GM19438 (cell line): ENCODE measurements at regions not wholly inside any gene's neighbourhood (a gene's known extent, or its start where the extent isn't known, plus 50 kb on each side); places are given as distances from the start of the nearest gene placed in this dataset.

Source experiments
- ATAC-seq: cut with Tn5 transposase; IDR thresholded peaks from one replicate; pipeline ENCODE4 v1.9.1; 2021; ENCODE audit warnings: low read depth; ENCODE audit not compliant: unreplicated experiment

- ATAC-seq, result no peak
Measured at GRCh38 chr6:87995461-87995860, 52.2 kb upstream of the SPACA1 start.

GRCh38 chr6:87993356-87993755 lies 54.3 kb upstream of the SPACA1 start:
- no peak for ATAC-seq

- ATAC-seq, result no peak
Measured at GRCh38 chr6:87990871-87991270, 56.8 kb upstream of the SPACA1 start.

GRCh38 chr6:87982134-87982533 lies 65.5 kb upstream of the SPACA1 start:
- no peak for ATAC-seq

- ATAC-seq, result no peak
Measured at GRCh38 chr6:87979737-87980136, 67.9 kb upstream of the SPACA1 start.

GRCh38 chr6:87976616-87977015 lies 71.0 kb upstream of the SPACA1 start:
- ATAC-seq, result no peak

- ATAC-seq, result no peak
Measured at GRCh38 chr6:87975561-87975960, 72.1 kb upstream of the SPACA1 start.

- no peak for ATAC-seq
Measured at GRCh38 chr6:87972279-87972678, 75.4 kb upstream of the SPACA1 start.

- no peak for ATAC-seq
Measured at GRCh38 chr6:87971605-87972262, 75.9 kb upstream of the SPACA1 start.

GRCh38 chr6:87968435-87969278 lies 79.0 kb upstream of the SPACA1 start:
- ATAC-seq, result peak; percentile 64

GRCh38 chr6:87965806-87966205 lies 81.8 kb upstream of the SPACA1 start:
- no peak for ATAC-seq

GRCh38 chr6:87959083-87959482 lies 88.6 kb upstream of the SPACA1 start:
- no peak for ATAC-seq

GRCh38 chr6:87951751-87952150 lies 95.9 kb upstream of the SPACA1 start:
- no peak for ATAC-seq

- ATAC-seq, result no peak
Measured at GRCh38 chr6:87950614-87951013, 97.0 kb upstream of the SPACA1 start.

GRCh38 chr6:87949194-87949593 lies 98.4 kb upstream of the SPACA1 start:
- ATAC-seq, result no peak

- no peak for ATAC-seq
Measured at GRCh38 chr6:87946669-87947068, 101.0 kb upstream of the SPACA1 start.

GRCh38 chr6:87945966-87946365 lies 101.7 kb upstream of the SPACA1 start:
- no peak for ATAC-seq

GRCh38 chr6:87945181-87945580 lies 102.5 kb upstream of the SPACA1 start:
- ATAC-seq, result no peak

GRCh38 chr6:87944541-87944954 lies 103.1 kb upstream of the SPACA1 start:
- no peak for ATAC-seq

GRCh38 chr6:87943191-87943590 lies 104.5 kb upstream of the SPACA1 start:
- ATAC-seq, result no peak

GRCh38 chr6:87941556-87942358 lies 105.9 kb upstream of the SPACA1 start:
- no peak for ATAC-seq
